IMR-90 (cell line): ENCODE measurements at regions not wholly inside any gene's neighbourhood (a gene's known extent, or its start where the extent isn't known, plus 50 kb on each side); places are given as distances from the start of the nearest gene placed in this dataset.

ENCODE experiments used
- ATAC-seq: fragments of 200-7000 bp; cut with Tn5 transposase; 2 replicates; pipeline ENCODE4 v1.9.1; 2020; ENCODE audit warnings: low read depth, mild to moderate bottlenecking, moderate library complexity
- BruUV-seq: library from RNA; stranded (reverse); fragments of 400-500 nt; replicated peaks from 2 replicates; lab custom pipeline; 2021; lab: Mats Ljungman, UMichigan
- CTCF ChIA-PET: fragments of 300-600 bp; formaldehyde crosslinking; extraction: SDS; loops from one replicate; lab custom pipeline; 2021; ENCODE audit warnings: antibody characterized with exemption; lab: Yijun Ruan, JAX
- POLR2A ChIA-PET: fragments of 300-600 bp; sonication (Branson Sonifier 250); formaldehyde crosslinking; loops from one replicate; lab custom pipeline; 2022; ENCODE audit warnings: antibody characterized with exemption; ENCODE audit not compliant: unreplicated experiment; lab: Charles Lee
- DNase-seq: peaks from one replicate; pipeline ENCODE4 v3.0.0; 2013
- H2AFZ ChIP-seq: replicated peaks from 2 replicates; pipeline ENCODE3; 2013; ENCODE audit warnings: low read length, mild to moderate bottlenecking; ENCODE audit not compliant: poor library complexity
- H2AK5ac ChIP-seq: 2 replicates; pipeline ENCODE4 v1.6.1; 2013; ENCODE audit warnings: low read depth, low read length, inconsistent platforms
- H2AK9ac ChIP-seq: replicated peaks from 2 replicates; pipeline ENCODE3; 2013; ENCODE audit warnings: mild to moderate bottlenecking, low read depth, low read length, moderate library complexity; ENCODE audit not compliant: poor library complexity
- H2BK120ac ChIP-seq: 2 replicates; pipeline ENCODE4 v1.6.1; 2013; ENCODE audit warnings: low read depth, low read length, inconsistent platforms
- H2BK15ac ChIP-seq: 3 replicates; pipeline ENCODE4 v1.6.1; 2013; ENCODE audit warnings: low read depth, low read length, inconsistent platforms
- H2BK20ac ChIP-seq: 2 replicates; pipeline ENCODE4 v1.6.1; 2013; ENCODE audit warnings: low read depth, mild to moderate bottlenecking, inconsistent platforms, low read length, moderate library complexity
- H2BK5ac ChIP-seq: 2 replicates; pipeline ENCODE4 v1.6.1; 2013; ENCODE audit warnings: mild to moderate bottlenecking, low read depth, low read length, inconsistent platforms; ENCODE audit not compliant: poor library complexity, severe bottlenecking
- H3K14ac ChIP-seq: replicated peaks from 2 replicates; pipeline ENCODE4 v1.6.1; 2013; ENCODE audit warnings: low read depth, low read length, inconsistent platforms
- H3K18ac ChIP-seq: 2 replicates; pipeline ENCODE4 v1.6.1; 2013; ENCODE audit warnings: low read depth, low read length, control low read depth
- H3K23ac ChIP-seq: 2 replicates; pipeline ENCODE4 v1.6.1; 2013; ENCODE audit warnings: low read depth, low read length, inconsistent platforms
- H3K27ac ChIP-seq: 2 replicates; pipeline ENCODE4 v1.5.1; 2013; ENCODE audit warnings: mild to moderate bottlenecking, control low read depth, low read length; ENCODE audit not compliant: insufficient read depth
- H3K27me3 ChIP-seq: 2 replicates; pipeline ENCODE4 v1.6.1; 2013; ENCODE audit warnings: low read length; ENCODE audit not compliant: control insufficient read depth, insufficient read depth
- H3K36me3 ChIP-seq: 2 replicates; pipeline ENCODE4 v1.6.1; 2013; ENCODE audit warnings: low read length, mixed read lengths; ENCODE audit not compliant: control insufficient read depth, insufficient read depth
- H3K4ac ChIP-seq: 2 replicates; pipeline ENCODE4 v1.6.1; 2013; ENCODE audit warnings: low read depth, low read length, inconsistent platforms
- H3K4me1 ChIP-seq: 2 replicates; pipeline ENCODE4 v1.6.1; 2013; ENCODE audit warnings: low read length, mixed read lengths; ENCODE audit not compliant: control insufficient read depth, insufficient read depth
- H3K4me2 ChIP-seq: 2 replicates; pipeline ENCODE4 v1.6.1; 2013; ENCODE audit warnings: low read depth, mild to moderate bottlenecking, control low read depth, low read length, moderate library complexity
- H3K4me3 ChIP-seq: 2 replicates; pipeline ENCODE4 v1.5.1; 2013; ENCODE audit warnings: low read depth, mild to moderate bottlenecking, control low read depth, low read length, moderate library complexity; ENCODE audit not compliant: insufficient read depth
- H3K56ac ChIP-seq: 2 replicates; pipeline ENCODE4 v1.6.1; 2013; ENCODE audit warnings: low read length, inconsistent platforms; ENCODE audit not compliant: insufficient read depth; ENCODE audit errors: extremely low read depth
- H3K79me1 ChIP-seq, 2 experiments: 2 replicates each; pipeline ENCODE4 v1.6.1; 2013; ENCODE audit warnings: low read length in 2 of 2, inconsistent platforms in 1 of 2, low read depth in 1 of 2
- H3K9ac ChIP-seq: 2 replicates; pipeline ENCODE4 v1.6.1; 2013; ENCODE audit warnings: low read depth, low read length, control low read depth
- H3K9me1 ChIP-seq: 2 replicates; pipeline ENCODE4 v1.6.1; 2013; ENCODE audit warnings: low read length, inconsistent platforms; ENCODE audit not compliant: insufficient read depth
- H3K9me3 ChIP-seq: 2 replicates; pipeline ENCODE4 v1.6.1; 2013; ENCODE audit warnings: low read length; ENCODE audit not compliant: control insufficient read depth, insufficient read depth
- H4K20me1 ChIP-seq: 2 replicates; pipeline ENCODE4 v1.6.1; 2013; ENCODE audit warnings: low read length, inconsistent platforms; ENCODE audit not compliant: insufficient read depth
- H4K5ac ChIP-seq: 2 replicates; pipeline ENCODE4 v1.6.1; 2013; ENCODE audit warnings: mild to moderate bottlenecking, low read depth, low read length, control low read depth
- H4K8ac ChIP-seq, 2 experiments: 2 replicates each; pipeline ENCODE4 v1.6.1; 2013; ENCODE audit warnings: low read depth in 2 of 2, low read length in 2 of 2, control low read depth in 1 of 2, inconsistent platforms in 1 of 2
- H4K91ac ChIP-seq: 2 replicates; pipeline ENCODE4 v1.6.1; 2013; ENCODE audit warnings: low read depth, low read length, inconsistent platforms; ENCODE audit not compliant: insufficient read depth
- CEBPB ChIP-seq: IDR thresholded peaks from 2 replicates; pipeline ENCODE4 v1.6.1; 2012; ENCODE audit warnings: low read depth, low read length, improper control_type of control experiment
- RCOR1 ChIP-seq: IDR thresholded peaks from 2 replicates; pipeline ENCODE4 v1.6.1; 2012; ENCODE audit warnings: mild to moderate bottlenecking, low read length, improper control_type of control experiment; ENCODE audit not compliant: insufficient replicate concordance
- WGBS, 2 experiments: methylation state at CpG; one replicate each; pipeline versions ENCODE4 v1.1.5 to v1.1.7; 2013; ENCODE audit warnings: missing lambda C conversion rate in 2 of 2; ENCODE audit not compliant: insufficient read length in 1 of 2; ENCODE audit errors: extremely low coverage in 2 of 2; 5-methylcytosine and 5-hydroxymethylcytosine counted together
- dilution Hi-C: fragments of 300-500 bp; cut with HindIII; formaldehyde crosslinking; loops from one replicate; pipeline ENCODE4 v1.14.3; 2018; ENCODE audit warnings: low sequenced_read_pairs; ENCODE audit not compliant: unreplicated experiment
- in situ Hi-C: fragments of 300-500 bp; cut with MboI; formaldehyde crosslinking; loops from 3 replicates; pipeline ENCODE4 v1.14.3; 2019; ENCODE audit warnings: low sequenced_read_pairs, inconsistent platforms, mixed read lengths
- intact Hi-C: fragments of 100-400 bp; cut with micrococcal nuclease; formaldehyde crosslinking; loops from 2 replicates; pipeline ENCODE4 v1.10.0; 2022

GRCh38 chr3:190728574-190729246, 133.8 kb downstream of the GMNC start:
- BruUV-seq: no TSS peak
- H2AK9ac ChIP-seq: no peak overlapping the region
- ChIA-PET POLR2A (no interaction called here), CTCF (interaction anchor here (0.5 kb wide), 1 partner anchor 690 kb away, joined by 3 read pairs; no protein-coding TSS in a partner anchor)
- no peak overlapping the region for H2AK5ac ChIP-seq
- H4K20me1 ChIP-seq: no peaks in the 10 kb centered on the region
- dilution Hi-C loops (no loop called here), in situ Hi-C loops (no loop called here), intact Hi-C loops (no loop called here)
- no peak overlapping the region for H3K4me2 ChIP-seq
- peak; percentile 9; the same call in 1 of the 2 replicates for TF ChIP-seq CEBPB
- TF ChIP-seq RCOR1: no peak
- no peak overlapping the region for H2BK20ac ChIP-seq
- H3K56ac ChIP-seq: no peak overlapping the region
- no peaks in the 10 kb centered on the region for H3K27me3 ChIP-seq
- WGBS, 2 experiments: 61% methylated on average over 5 of the region's 7 CpGs; no CpG with 5 or more reads in 1 of the 2 experiments
- H4K91ac ChIP-seq: no peak overlapping the region
- no peaks in the 10 kb centered on the region for H3K9me3 ChIP-seq
- no peak overlapping the region for H2AFZ ChIP-seq
- no peak overlapping the region for H2BK15ac ChIP-seq
- H3K9me1 ChIP-seq: no peaks in the 10 kb centered on the region
- H3K23ac ChIP-seq: no peak overlapping the region
- no peak overlapping the region for H3K14ac ChIP-seq
- H2BK5ac ChIP-seq: no peak overlapping the region
- H4K8ac ChIP-seq: no peak overlapping the region
- H3K9ac ChIP-seq: no peak overlapping the region
- no peaks in the 10 kb centered on the region for H3K79me1 ChIP-seq
- no peak overlapping the region for H3K4me3 ChIP-seq
- H3K4ac ChIP-seq: no peak overlapping the region
- no peak overlapping the region for H3K27ac ChIP-seq
- DNase-seq (no peak), ATAC-seq (peak; percentile 40; the same call in 1 of the 2 replicates)
- no peak overlapping the region for H2BK120ac ChIP-seq
- peak overlapping the region; percentile 52; the same call in 1 of the 2 replicates for H3K18ac ChIP-seq
- no peaks in the 10 kb centered on the region for H3K36me3 ChIP-seq
- no peaks in the 10 kb centered on the region for H3K4me1 ChIP-seq
- H4K5ac ChIP-seq: no peak overlapping the region; the same call in 1 of the 2 replicates
